ENCODE measurements at regions not wholly inside any gene's neighbourhood (a gene's known extent, or its start where the extent isn't known, plus 50 kb on each side); places are given as distances from the start of the nearest gene placed in this dataset.

DNA sequence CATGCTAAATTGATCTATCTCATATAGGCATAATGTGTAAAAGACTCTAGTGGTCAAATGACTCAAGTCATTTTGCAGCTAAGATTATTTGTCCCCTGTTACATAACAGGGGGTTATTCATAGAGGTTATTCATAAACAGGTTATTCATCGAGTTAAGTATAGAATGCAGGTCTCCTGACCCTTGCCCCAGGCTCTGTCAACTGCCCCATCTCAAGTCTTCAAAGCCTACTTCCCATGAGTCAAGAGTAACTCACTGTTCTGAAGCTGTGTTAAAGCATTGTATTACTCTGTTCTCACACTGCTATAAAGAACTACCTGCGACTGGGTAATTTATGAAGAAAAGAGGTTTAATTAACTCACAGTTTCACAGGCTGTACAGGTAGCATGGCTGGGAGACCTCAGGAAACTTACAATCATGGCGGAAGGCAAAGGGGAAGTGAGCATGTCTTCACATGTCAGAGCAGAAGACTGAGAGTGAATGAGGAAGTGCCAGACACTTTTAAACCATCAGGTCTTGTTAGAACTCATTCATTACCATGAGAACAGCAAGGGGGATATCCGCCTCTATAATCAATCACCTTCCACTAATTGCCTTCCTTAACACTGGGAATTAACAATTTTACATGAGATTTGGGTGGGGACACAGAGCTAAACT lies 226.2 kb upstream of the BLID start:
- Mint-ChIP-seq H3K27me3 (ENCODE audit: low read depth) (peaks cover 4% of the 10 kb centered on the region), H3K27ac (ENCODE audit: unreplicated experiment) (no peak overlapping the region), H3K36me3 (ENCODE audit: low read depth) (no peaks in the 10 kb centered on the region), H3K9me3 (ENCODE audit: low read depth) (peaks cover 3% of the 10 kb centered on the region), H3K4me3 (ENCODE audit: unreplicated experiment) (no peak overlapping the region), H3K4me1 (ENCODE audit: low read depth) (peaks cover 9% of the 10 kb centered on the region)
- TF ChIP-seq, protein P1, sequence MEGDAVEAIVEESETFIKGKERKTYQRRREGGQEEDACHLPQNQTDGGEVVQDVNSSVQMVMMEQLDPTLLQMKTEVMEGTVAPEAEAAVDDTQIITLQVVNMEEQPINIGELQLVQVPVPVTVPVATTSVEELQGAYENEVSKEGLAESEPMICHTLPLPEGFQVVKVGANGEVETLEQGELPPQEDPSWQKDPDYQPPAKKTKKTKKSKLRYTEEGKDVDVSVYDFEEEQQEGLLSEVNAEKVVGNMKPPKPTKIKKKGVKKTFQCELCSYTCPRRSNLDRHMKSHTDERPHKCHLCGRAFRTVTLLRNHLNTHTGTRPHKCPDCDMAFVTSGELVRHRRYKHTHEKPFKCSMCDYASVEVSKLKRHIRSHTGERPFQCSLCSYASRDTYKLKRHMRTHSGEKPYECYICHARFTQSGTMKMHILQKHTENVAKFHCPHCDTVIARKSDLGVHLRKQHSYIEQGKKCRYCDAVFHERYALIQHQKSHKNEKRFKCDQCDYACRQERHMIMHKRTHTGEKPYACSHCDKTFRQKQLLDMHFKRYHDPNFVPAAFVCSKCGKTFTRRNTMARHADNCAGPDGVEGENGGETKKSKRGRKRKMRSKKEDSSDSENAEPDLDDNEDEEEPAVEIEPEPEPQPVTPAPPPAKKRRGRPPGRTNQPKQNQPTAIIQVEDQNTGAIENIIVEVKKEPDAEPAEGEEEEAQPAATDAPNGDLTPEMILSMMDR (IDR thresholded peaks at IDR 0.05), result no peak
- no peak for DNase-seq (ENCODE audit: low spot score)

DNA sequence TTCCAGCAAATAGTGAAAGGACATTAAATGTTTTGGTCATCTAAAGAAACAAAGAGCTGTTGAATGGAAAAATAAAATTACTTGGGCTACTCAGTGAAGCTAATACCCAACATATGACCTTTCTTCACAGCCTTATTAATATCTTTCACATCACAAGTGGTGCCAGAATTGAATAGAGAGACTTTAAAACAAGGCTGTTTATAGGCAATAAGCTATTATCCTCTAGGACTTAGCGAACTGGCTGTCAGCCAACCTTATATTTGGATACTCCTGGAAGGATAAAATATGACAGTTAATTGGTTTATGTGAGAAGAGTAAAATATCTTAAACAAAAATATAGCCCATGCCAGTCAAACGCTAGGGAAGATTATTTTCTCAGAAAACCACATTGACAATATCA lies 225.5 kb upstream of the BLID start:
- Mint-ChIP-seq H3K4me3 (ENCODE audit: unreplicated experiment) (no peak overlapping the region), H3K27ac (ENCODE audit: unreplicated experiment) (no peak overlapping the region), H3K9me3 (ENCODE audit: low read depth) (peaks cover 3% of the 10 kb centered on the region), H3K36me3 (ENCODE audit: low read depth) (no peaks in the 10 kb centered on the region), H3K4me1 (ENCODE audit: low read depth) (peaks cover 9% of the 10 kb centered on the region), H3K27me3 (ENCODE audit: low read depth) (peaks cover 4% of the 10 kb centered on the region)
- DNase-seq (ENCODE audit: low spot score), result no peak
- TF ChIP-seq, protein P1 (IDR thresholded peaks at IDR 0.05), result no peak

DNA sequence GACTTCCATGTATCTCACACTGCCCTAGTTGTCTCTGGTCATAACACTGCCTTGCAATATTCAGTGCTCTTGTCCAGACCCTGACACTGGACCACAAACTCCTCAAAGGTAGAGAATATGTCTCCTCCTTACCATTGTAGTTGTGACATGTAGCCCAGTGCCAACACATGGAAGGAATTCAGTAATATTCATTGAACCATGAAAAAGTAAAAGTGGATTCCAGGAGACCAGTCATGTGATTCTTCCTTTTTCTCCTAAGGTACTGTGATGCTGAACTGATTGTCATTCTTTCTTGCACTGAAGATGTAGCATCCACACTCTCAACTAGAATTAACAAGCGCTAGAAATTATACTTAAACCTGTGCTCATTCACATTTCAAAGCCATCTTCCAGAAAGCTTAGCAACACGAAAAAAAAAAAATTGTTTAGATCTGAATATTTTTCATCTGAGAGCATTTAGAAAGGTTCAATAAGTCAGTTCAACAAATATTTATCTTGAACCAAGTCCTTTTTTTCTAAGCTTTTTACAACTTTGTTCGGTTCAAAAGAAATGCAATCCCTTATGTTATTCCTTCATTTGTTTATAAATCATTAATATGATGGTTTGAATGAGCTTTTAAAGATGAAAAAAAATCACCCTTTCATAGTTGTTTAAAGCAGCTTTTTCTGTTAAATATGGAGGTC lies 224.7 kb upstream of the BLID start:
- no peak overlapping the region for H3K27ac Mint-ChIP-seq (ENCODE audit: unreplicated experiment)
- H3K9me3 Mint-ChIP-seq (ENCODE audit: low read depth), result peaks cover 3% of the 10 kb centered on the region
- H3K36me3 Mint-ChIP-seq (ENCODE audit: low read depth), result no peaks in the 10 kb centered on the region
- H3K4me3 Mint-ChIP-seq (ENCODE audit: unreplicated experiment), result no peak overlapping the region
- DNase-seq (ENCODE audit: low spot score), result no peak
- TF ChIP-seq, protein P1 (IDR thresholded peaks at IDR 0.05), result no peak
- peaks cover 4% of the 10 kb centered on the region for H3K27me3 Mint-ChIP-seq (ENCODE audit: low read depth)
- peaks cover 9% of the 10 kb centered on the region for H3K4me1 Mint-ChIP-seq (ENCODE audit: low read depth)

DNA sequence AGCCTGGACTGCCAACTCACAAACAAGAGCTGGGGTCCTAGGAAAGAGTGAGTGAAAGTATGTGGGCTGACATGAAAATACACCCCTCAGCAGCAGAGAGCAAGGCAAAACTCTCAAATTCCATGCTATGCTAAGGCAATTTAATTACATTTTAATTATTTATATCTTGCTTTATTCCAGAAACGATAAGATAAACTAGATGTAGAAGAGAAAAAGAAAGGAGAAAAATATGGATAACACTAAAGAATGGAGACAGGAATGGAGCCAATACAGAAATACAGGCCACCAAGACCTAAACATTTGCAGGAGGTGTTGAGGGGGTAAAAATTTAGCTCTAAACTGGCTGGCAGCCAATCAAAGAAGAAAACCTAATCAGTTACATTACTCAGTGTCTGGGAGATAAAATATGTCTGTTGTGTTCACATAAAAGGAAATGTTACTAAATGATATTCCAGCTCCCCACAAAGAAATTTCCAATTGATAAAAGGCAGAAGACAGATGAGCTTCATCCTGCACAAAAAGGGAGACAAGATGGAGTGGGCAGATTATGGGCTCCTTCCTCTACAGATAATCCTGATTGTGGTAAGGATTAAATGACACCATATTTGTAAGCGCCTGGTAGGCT lies 223.5 kb upstream of the BLID start:
- TF ChIP-seq, protein P1 (IDR thresholded peaks at IDR 0.05), result no peak
- peaks cover 3% of the 10 kb centered on the region for H3K9me3 Mint-ChIP-seq (ENCODE audit: low read depth)
- peaks cover 5% of the 10 kb centered on the region for H3K27me3 Mint-ChIP-seq (ENCODE audit: low read depth)
- DNase-seq (ENCODE audit: low spot score), result no peak
- H3K4me1 Mint-ChIP-seq (ENCODE audit: low read depth), result peaks cover 9% of the 10 kb centered on the region
- H3K36me3 Mint-ChIP-seq (ENCODE audit: low read depth), result no peaks in the 10 kb centered on the region
- no peak overlapping the region for H3K27ac Mint-ChIP-seq (ENCODE audit: unreplicated experiment)
- no peak overlapping the region for H3K4me3 Mint-ChIP-seq (ENCODE audit: unreplicated experiment)

DNA sequence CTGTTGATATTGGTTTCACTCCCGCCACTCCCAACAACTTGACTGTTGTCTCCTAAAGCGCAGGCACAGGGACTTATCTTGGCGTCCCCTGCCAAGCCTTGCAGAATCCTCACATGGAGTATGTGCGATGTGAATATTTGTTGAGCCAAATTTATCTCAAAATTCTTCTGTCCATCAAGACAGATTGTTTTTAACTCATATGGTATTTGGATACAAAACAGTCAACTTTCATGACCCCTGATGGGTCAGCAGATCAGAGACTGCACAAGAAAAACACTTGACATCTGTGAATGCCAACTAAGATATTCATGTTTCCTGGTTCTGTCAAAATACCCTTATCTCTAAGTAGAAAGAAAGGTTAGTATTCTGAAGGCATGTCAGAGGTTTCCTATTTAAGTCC lies 221.7 kb upstream of the BLID start:
- Mint-ChIP-seq H3K27ac (ENCODE audit: unreplicated experiment) (no peak overlapping the region), H3K4me1 (ENCODE audit: low read depth) (peaks cover 6% of the 10 kb centered on the region), H3K9me3 (ENCODE audit: low read depth) (peaks cover 3% of the 10 kb centered on the region), H3K36me3 (ENCODE audit: low read depth) (no peaks in the 10 kb centered on the region), H3K27me3 (ENCODE audit: low read depth) (peaks cover 14% of the 10 kb centered on the region), H3K4me3 (ENCODE audit: unreplicated experiment) (no peak overlapping the region)
- DNase-seq (ENCODE audit: low spot score), result no peak
- TF ChIP-seq, protein P1 (IDR thresholded peaks at IDR 0.05), result no peak

Data from chondrocyte (in vitro differentiated cells).